ENCODE measurements at regions not wholly inside any gene's neighbourhood (a gene's known extent, or its start where the extent isn't known, plus 50 kb on each side); places are given as distances from the start of the nearest gene placed in this dataset.

DNA sequence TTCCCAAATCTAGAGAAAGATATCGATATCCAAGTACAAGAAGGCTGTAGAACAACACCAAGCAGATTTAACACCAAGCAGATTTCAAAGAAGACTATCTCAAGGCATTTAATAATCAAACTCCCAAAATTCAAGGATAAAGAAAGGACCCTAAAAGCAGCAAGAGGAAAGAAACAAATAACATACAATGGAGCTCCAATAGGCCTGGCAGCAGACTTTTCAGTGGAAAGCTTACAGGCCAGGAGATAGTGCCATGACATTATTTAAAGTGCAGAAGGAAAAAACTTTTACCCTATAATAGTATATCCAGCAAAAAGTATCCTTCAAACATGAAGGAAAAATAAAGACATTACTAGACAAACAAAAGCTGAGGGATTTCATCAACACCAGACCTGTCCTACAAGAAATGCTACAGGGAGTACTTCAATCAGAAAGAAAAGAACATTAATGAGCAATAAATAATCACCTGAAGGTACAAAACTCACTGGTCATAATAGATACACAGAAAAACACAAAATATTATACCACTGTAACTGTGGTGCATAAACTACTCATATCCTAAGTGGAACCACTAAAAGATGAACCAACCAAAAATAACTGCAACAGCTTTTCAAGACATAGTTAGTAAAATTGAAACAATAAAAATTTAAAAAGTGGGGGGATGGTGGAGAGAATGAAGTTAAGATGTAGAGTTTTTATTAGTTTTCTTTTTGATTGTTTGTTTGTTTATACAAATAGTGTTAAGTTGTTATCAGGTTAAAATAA, 267.2 kb downstream of the AUH start:
- no peak for TF ChIP-seq TAF1 (IDR thresholded peaks at IDR 0.05; ENCODE audit: borderline replicate concordance, low read depth, low read length)
- no peak for TF ChIP-seq POLR2AphosphoS5 (IDR thresholded peaks at IDR 0.05; ENCODE audit: low read depth, low read length)
- no peak for TF ChIP-seq POLR2A (IDR thresholded peaks at IDR 0.05; ENCODE audit: low read depth, low read length)
- no peak for FAIRE-seq
- DNase-seq (ENCODE audit: insufficient read length): no peak

- DNase-seq (ENCODE audit: insufficient read length) (no peak), FAIRE-seq (no peak)
- no peak for TF ChIP-seq POLR2AphosphoS5 (IDR thresholded peaks at IDR 0.05; ENCODE audit: low read depth, low read length)
- no peak for TF ChIP-seq TAF1 (IDR thresholded peaks at IDR 0.05; ENCODE audit: borderline replicate concordance, low read depth, low read length)
- TF ChIP-seq POLR2A (IDR thresholded peaks at IDR 0.05; ENCODE audit: low read depth, low read length): no peak
Observed at GRCh38 chr9:91098203-91098850, 263.4 kb downstream of the AUH start.

- no peak for TF ChIP-seq POLR2AphosphoS5 (IDR thresholded peaks at IDR 0.05; ENCODE audit: low read depth, low read length)
- no peak for TF ChIP-seq POLR2A (IDR thresholded peaks at IDR 0.05; ENCODE audit: low read depth, low read length)
- no peak for TF ChIP-seq TAF1 (IDR thresholded peaks at IDR 0.05; ENCODE audit: borderline replicate concordance, low read depth, low read length)
- FAIRE-seq: no peak
- DNase-seq (ENCODE audit: insufficient read length): no peak
Observed at GRCh38 chr9:91099436-91099835, 262.3 kb downstream of the AUH start.

DNA sequence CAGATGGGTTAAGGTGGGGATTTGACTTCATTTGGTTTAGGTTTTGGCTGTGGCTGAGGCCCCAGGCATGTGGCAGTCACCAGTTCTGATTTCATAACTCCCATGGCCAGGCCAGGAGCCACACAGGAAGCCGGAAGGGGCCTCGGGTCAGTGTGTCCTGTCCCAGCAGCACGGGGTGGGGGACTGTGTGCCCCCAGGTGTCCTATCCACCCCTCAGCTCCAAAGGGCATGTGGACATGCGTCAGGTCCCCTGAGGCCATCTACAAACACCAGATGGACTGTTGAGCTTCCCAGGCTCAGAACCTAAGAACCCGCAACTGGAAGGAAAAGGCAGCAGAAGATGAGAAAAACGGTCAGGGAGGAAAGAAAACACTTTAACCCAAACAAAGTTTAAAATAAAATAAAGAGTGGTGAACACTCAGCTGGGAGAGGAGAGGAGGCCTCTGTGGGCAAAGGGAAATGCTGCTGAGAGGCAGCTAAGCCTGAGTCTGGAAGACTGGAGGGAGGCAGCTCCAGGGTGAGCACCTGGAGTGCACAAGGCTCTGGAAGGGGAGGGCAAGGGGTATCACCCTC, 260.8 kb downstream of the AUH start:
- no peak for FAIRE-seq
- DNase-seq (ENCODE audit: insufficient read length): no peak
- TF ChIP-seq POLR2A (IDR thresholded peaks at IDR 0.05; ENCODE audit: low read depth, low read length) (no peak), POLR2AphosphoS5 (IDR thresholded peaks at IDR 0.05; ENCODE audit: low read depth, low read length) (no peak), TAF1 (IDR thresholded peaks at IDR 0.05; ENCODE audit: borderline replicate concordance, low read depth, low read length) (no peak)

- FAIRE-seq (no peak), DNase-seq (ENCODE audit: insufficient read length) (no peak)
- no peak for TF ChIP-seq TAF1 (IDR thresholded peaks at IDR 0.05; ENCODE audit: borderline replicate concordance, low read depth, low read length)
- TF ChIP-seq POLR2AphosphoS5 (IDR thresholded peaks at IDR 0.05; ENCODE audit: low read depth, low read length): no peak
- TF ChIP-seq POLR2A (IDR thresholded peaks at IDR 0.05; ENCODE audit: low read depth, low read length): no peak
Observed at GRCh38 chr9:91101611-91102168, 260.0 kb downstream of the AUH start.

DNA sequence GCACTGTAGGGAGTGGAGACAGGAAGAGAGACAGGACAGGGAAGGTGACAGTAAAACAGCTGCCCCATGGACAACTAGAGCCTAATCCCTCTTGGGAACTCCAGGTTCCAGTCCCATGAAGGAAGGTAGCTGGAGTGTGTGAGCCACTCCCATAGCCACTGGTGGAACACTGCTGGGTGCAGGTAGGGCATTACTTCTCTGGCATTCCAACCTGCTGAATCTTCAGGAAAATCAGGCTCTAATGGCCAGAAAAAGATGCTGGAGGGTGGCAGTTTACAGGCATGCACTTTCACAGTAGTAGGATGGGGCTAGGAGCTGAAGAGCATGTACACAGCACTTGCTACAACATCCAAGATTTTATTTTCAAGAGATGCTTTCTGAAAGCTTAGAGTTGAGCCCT, 259.4 kb downstream of the AUH start:
- FAIRE-seq (no peak), DNase-seq (ENCODE audit: insufficient read length) (no peak)
- no peak for TF ChIP-seq TAF1 (IDR thresholded peaks at IDR 0.05; ENCODE audit: borderline replicate concordance, low read depth, low read length)
- TF ChIP-seq POLR2AphosphoS5 (IDR thresholded peaks at IDR 0.05; ENCODE audit: low read depth, low read length): no peak
- no peak for TF ChIP-seq POLR2A (IDR thresholded peaks at IDR 0.05; ENCODE audit: low read depth, low read length)

DNA sequence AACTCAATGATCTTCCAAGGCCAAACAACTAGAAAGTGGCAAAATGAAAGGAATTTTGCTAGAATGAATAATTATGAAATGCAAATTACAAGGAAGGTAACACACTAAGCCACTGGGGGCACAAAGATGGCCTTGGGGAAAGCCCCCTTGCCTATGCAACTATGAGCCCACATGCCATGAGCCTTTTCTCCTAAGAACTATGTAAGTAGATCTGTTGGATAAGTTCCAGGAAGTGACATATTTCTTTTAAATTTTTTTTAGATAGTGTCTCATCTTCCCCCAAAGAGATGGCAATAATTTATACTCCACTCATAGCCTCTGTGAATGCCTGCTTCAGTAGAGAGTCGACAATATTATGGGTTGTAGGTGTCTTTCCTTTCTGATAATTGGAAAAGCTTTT, 257.8 kb downstream of the AUH start:
- TF ChIP-seq POLR2AphosphoS5 (IDR thresholded peaks at IDR 0.05; ENCODE audit: low read depth, low read length) (no peak), POLR2A (IDR thresholded peaks at IDR 0.05; ENCODE audit: low read depth, low read length) (no peak), TAF1 (IDR thresholded peaks at IDR 0.05; ENCODE audit: borderline replicate concordance, low read depth, low read length) (no peak)
- no peak for DNase-seq (ENCODE audit: insufficient read length)
- FAIRE-seq: no peak

DNA sequence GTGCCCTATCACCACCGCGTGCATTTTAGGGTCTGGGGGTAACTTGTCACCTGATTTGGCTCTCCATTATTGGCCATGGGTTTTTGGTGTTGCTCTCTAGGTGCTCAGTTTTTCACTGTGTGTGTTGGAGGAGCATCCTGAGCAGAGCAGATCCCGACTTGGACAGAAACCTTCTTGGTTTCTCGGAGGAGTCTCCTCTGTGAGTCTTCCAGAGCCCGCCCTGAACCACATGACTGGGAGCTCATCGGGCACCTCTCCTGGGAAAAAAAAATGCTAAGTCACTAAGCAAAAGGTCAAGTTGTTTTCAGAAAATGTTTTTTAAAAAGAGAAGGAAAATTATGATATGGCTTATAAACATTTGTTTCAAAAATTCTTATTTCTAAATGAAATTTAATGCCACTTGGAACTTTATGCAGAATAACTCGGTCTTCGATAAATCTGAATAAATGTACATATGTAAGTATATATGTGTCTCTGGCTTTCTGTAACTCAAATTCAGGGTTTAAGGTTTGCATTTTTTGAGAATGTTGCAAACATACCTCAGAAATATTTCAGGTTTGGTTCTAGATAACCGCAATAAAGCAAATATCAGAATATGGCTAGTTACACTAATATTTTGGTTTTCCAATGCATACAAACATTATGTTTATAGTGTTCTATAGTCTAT, 255.2 kb downstream of the AUH start:
- no peak for TF ChIP-seq TAF1 (IDR thresholded peaks at IDR 0.05; ENCODE audit: borderline replicate concordance, low read depth, low read length)
- no peak for TF ChIP-seq POLR2A (IDR thresholded peaks at IDR 0.05; ENCODE audit: low read depth, low read length)
- TF ChIP-seq POLR2AphosphoS5 (IDR thresholded peaks at IDR 0.05; ENCODE audit: low read depth, low read length): no peak

GRCh38 chr9:91111226-91111625, 250.5 kb downstream of the AUH start:
- FAIRE-seq: no peak
- TF ChIP-seq POLR2AphosphoS5 (IDR thresholded peaks at IDR 0.05; ENCODE audit: low read depth, low read length) (no peak), POLR2A (IDR thresholded peaks at IDR 0.05; ENCODE audit: low read depth, low read length) (no peak), TAF1 (IDR thresholded peaks at IDR 0.05; ENCODE audit: borderline replicate concordance, low read depth, low read length) (no peak)
- DNase-seq (ENCODE audit: insufficient read length): no peak

More for the DNA sequence above, 255.2 kb downstream of the AUH start:
- DNase-seq (ENCODE audit: insufficient read length) (no peak), FAIRE-seq (no peak)

GRCh38 chr9:91111876-91112275, 249.8 kb downstream of the AUH start:
- no peak for FAIRE-seq
- no peak for DNase-seq (ENCODE audit: insufficient read length)

DNA sequence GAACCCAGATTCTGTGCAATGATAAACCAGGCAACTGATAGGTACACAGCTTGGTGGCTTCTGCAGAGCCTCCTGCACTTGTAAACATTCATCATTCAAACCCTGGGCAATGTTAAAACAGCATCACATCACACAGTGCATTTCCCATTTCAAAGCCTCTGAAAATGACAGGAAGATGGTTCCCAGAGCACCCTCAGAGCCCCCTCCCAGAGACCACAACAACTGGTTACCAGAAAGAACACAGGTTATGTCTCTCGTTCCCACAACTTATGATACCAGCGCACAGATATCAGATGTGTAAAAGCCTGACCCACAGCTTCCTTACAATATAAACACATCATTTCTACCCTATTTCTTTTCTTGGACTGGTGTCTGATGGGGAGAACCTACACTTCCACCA, 248.7 kb downstream of the AUH start:
- DNase-seq (ENCODE audit: insufficient read length) (no peak), FAIRE-seq (no peak)
- TF ChIP-seq TAF1 (IDR thresholded peaks at IDR 0.05; ENCODE audit: borderline replicate concordance, low read depth, low read length) (no peak), POLR2AphosphoS5 (IDR thresholded peaks at IDR 0.05; ENCODE audit: low read depth, low read length) (no peak), POLR2A (IDR thresholded peaks at IDR 0.05; ENCODE audit: low read depth, low read length) (no peak)

More at GRCh38 chr9:91111876-91112275, 249.8 kb downstream of the AUH start:
- TF ChIP-seq TAF1 (IDR thresholded peaks at IDR 0.05; ENCODE audit: borderline replicate concordance, low read depth, low read length) (no peak), POLR2A (IDR thresholded peaks at IDR 0.05; ENCODE audit: low read depth, low read length) (no peak), POLR2AphosphoS5 (IDR thresholded peaks at IDR 0.05; ENCODE audit: low read depth, low read length) (no peak)
